Transverse colon (tissue), 4 donors: ENCODE measurements at regions not wholly inside any gene's neighbourhood (a gene's known extent, or its start where the extent isn't known, plus 50 kb on each side); places are given as distances from the start of the nearest gene placed in this dataset.

Experiments
- DNase-seq: peaks from one replicate; pipeline ENCODE4 v3.0.0-alpha.2; 2019
- H3K27ac ChIP-seq, 4 donors: fragments of 200-600 bp; sonication (generic); 2 replicates each; pipeline ENCODE4 v1.5.1; 2016 to 2018; ENCODE audit warnings: inconsistent platforms in 4 of 4
- H3K27me3 ChIP-seq: fragments of 200-600 bp; sonication (generic); 2 replicates; pipeline ENCODE4 v1.5.1; 2017; ENCODE audit warnings: inconsistent platforms
- H3K36me3 ChIP-seq, 4 donors: fragments of 200-600 bp; sonication (generic); 2 replicates each; pipeline ENCODE4 v1.5.1; 2017 to 2019; ENCODE audit warnings: inconsistent platforms in 4 of 4
- H3K4me1 ChIP-seq, 4 donors: fragments of 200-600 bp; sonication (generic); 2 replicates each; pipeline ENCODE4 v1.5.1; 2017 to 2020; ENCODE audit warnings: inconsistent platforms in 4 of 4
- H3K4me3 ChIP-seq, 4 donors: fragments of 200-600 bp; sonication (generic); 1 replicate in 1 of 4; 2 replicates in 3 of 4; pipeline versions ENCODE4 v1.5.1 to v1.6.1; 2017 to 2019; ENCODE audit warnings: inconsistent platforms in 4 of 4
- H3K9me3 ChIP-seq, 2 donors: fragments of 200-600 bp; sonication (generic); 2 replicates each; pipeline ENCODE4 v1.5.1; 2017 to 2019; ENCODE audit warnings: inconsistent platforms in 2 of 2
- CTCF ChIP-seq, 5 experiments: fragments of 200-600 bp in 3 of 5; fragments of 450-650 bp in 2 of 5; sonication (generic) in 3 of 5; IDR thresholded peaks; 1 replicate in 2 of 5; 2 replicates in 3 of 5; pipeline ENCODE4 v1.5.1; 2016 to 2017; ENCODE audit warnings: antibody characterized with exemption in 5 of 5, inconsistent platforms in 3 of 5, mild to moderate bottlenecking in 2 of 5, moderate library complexity in 1 of 5
- EP300 ChIP-seq: sonication (generic); formaldehyde crosslinking; IDR thresholded peaks from one replicate; pipeline ENCODE4 v1.6.1; 2017; ENCODE audit warnings: antibody characterized with exemption, low read depth
- POLR2A ChIP-seq: fragments of 450-650 bp; IDR thresholded peaks from one replicate; pipeline ENCODE4 v1.6.1; 2016; ENCODE audit warnings: antibody characterized with exemption, mild to moderate bottlenecking, moderate library complexity
- POLR2AphosphoS5 ChIP-seq, 3 donors: sonication (generic); formaldehyde crosslinking; IDR thresholded peaks; one replicate each; pipeline ENCODE4 v1.6.1; 2016; ENCODE audit warnings: antibody characterized with exemption in 3 of 3
- WGBS, 2 donors: methylation state at CpG; one replicate each; pipeline ENCODE4 v1.1.5; 2018; ENCODE audit warnings: low coverage in 1 of 2; 5-methylcytosine and 5-hydroxymethylcytosine counted together
- in situ Hi-C, 4 donors: fragments of 200-750 bp; cut with MboI; loops; one replicate each; pipeline versions ENCODE4 v1.15.0 to v1.15.1; 2017; ENCODE audit warnings: low sequenced_read_pairs in 3 of 4, low pct_ligation_motif_present in 1 of 4, low pct_unique_long_range_greater_than_20kb in 1 of 4
- intact Hi-C: fragments of 100-400 bp; cut with DNase I; formaldehyde crosslinking; loops from one replicate; pipeline ENCODE4 v1.15.1; 2023; ENCODE audit warnings: low total_unique reads

- H3K27ac ChIP-seq: peak overlapping the region in 2 of 4 donors; percentile 39 to 43
- intact Hi-C loops: no loop called here
- in situ Hi-C loops: no loop called here
These were observed 453.5 kb upstream of the SULF2 start for GRCh38 chr20:48238781-48239180.

GRCh38 chr20:48238326-48238725 lies 453.0 kb upstream of the SULF2 start:
- TF ChIP-seq POLR2A: no peak
- no peak for TF ChIP-seq CTCF (IDR thresholded peaks at IDR 0.05)
- TF ChIP-seq EP300: no peak
- no peak for TF ChIP-seq POLR2AphosphoS5 (IDR thresholded peaks at IDR 0.05)
- Histone ChIP-seq H3K4me3 (no peak overlapping the region), H3K27ac (peak overlapping the region in 2 of 4 donors; percentile 39 to 43), H3K4me1 (no peaks in the 10 kb centered on the region), H3K36me3 (no peaks in the 10 kb centered on the region), H3K9me3 (no peaks in the 10 kb centered on the region), H3K27me3 (no peaks in the 10 kb centered on the region)
- intact Hi-C loops: no loop called here
- WGBS, 2 donors: 62% methylated on average over 4 of the region's 4 CpGs; no CpG with 5 or more reads in 1 of the 2 donors
- DNase-seq: no peak
- in situ Hi-C loops: no loop called here

More at GRCh38 chr20:48238781-48239180, 453.5 kb upstream of the SULF2 start:
- H3K27me3 ChIP-seq: no peaks in the 10 kb centered on the region
- 54 to 60% methylated on average over 2 to 4 of the region's 4 CpGs for WGBS, 2 donors
- H3K4me1 ChIP-seq: no peaks in the 10 kb centered on the region
- H3K9me3 ChIP-seq: no peaks in the 10 kb centered on the region
- H3K4me3 ChIP-seq: no peak overlapping the region
- H3K36me3 ChIP-seq: no peaks in the 10 kb centered on the region
- TF ChIP-seq EP300: no peak
- TF ChIP-seq POLR2AphosphoS5 (IDR thresholded peaks at IDR 0.05): no peak
- TF ChIP-seq POLR2A: no peak
- TF ChIP-seq CTCF (IDR thresholded peaks at IDR 0.05): no peak
- DNase-seq: no peak

DNA sequence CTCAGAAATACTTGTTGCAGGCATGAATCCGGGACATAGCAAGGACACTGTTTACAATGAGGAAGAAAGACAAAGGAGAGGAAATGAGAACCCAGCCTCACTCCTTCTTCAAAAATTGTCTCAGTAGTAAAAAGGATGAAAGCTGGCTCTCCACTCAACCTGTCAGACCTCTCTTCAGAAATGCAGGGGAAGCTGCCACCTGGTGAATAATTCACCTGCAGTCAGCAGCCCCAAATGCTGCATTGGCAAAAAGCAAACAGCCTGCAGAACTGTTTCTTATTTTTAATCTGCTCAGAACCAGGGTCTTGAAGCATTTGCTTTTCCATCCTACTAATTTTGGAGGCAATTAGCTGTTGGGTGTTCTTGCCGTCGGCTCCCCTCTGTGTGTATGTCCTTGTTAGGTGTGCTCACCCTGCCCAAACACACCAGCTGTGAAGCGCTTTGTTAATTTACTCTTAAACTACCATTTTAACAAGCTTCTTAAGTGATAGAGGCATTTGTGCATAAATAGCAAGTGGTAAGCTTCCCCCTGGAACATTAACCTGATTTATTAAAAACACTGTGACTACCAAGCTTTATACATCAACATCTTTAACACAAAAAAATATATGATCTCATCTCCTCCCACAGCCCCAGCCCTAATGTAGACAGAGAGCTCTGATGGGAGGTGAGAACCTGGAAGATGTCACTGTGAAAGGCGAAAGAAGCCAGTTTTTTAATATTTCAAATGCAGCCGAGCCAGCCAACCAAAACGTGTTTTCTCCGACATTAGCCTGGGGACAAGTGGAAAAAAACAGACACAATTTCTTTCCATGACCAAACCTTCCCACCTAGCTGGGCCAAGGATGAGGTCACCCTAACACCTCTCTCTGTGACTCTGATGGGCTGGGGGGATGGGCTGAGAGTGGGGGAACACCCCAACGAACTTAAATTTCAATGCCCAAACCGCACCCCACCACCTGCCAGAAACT lies 451.0 kb upstream of the SULF2 start:
- no peaks in the 10 kb centered on the region for H3K36me3 ChIP-seq
- no peak for DNase-seq
- WGBS, 2 donors: 66 to 100% methylated on average over 1 to 10 of the region's 10 CpGs

GRCh38 chr20:48234951-48235350 lies 449.7 kb upstream of the SULF2 start:
- H3K27ac ChIP-seq: no peak overlapping the region
- TF ChIP-seq POLR2A: no peak
- TF ChIP-seq POLR2AphosphoS5 (IDR thresholded peaks at IDR 0.05): no peak
- TF ChIP-seq CTCF (IDR thresholded peaks at IDR 0.05): no peak
- TF ChIP-seq EP300: no peak
- no peak for DNase-seq
- no peaks in the 10 kb centered on the region for H3K4me1 ChIP-seq
- intact Hi-C loops (no loop called here), in situ Hi-C loops (no loop called here)
- no peaks in the 10 kb centered on the region for H3K9me3 ChIP-seq
- H3K27me3 ChIP-seq: no peaks in the 10 kb centered on the region
- no peaks in the 10 kb centered on the region for H3K36me3 ChIP-seq
- no peak overlapping the region for H3K4me3 ChIP-seq
- 77 to 87% methylated on average over 4 to 6 of the region's 6 CpGs for WGBS, 2 donors

More for the DNA sequence above, 451.0 kb upstream of the SULF2 start:
- in situ Hi-C loops: no loop called here
- no peak overlapping the region for H3K4me3 ChIP-seq
- H3K9me3 ChIP-seq: no peaks in the 10 kb centered on the region
- TF ChIP-seq POLR2AphosphoS5 (IDR thresholded peaks at IDR 0.05): peak in 1 of 3 donors; percentile 18
- no peak for TF ChIP-seq CTCF (IDR thresholded peaks at IDR 0.05)
- H3K27ac ChIP-seq: peak overlapping the region in 2 of 4 donors; percentile 38 to 61
- H3K4me1 ChIP-seq: no peaks in the 10 kb centered on the region
- intact Hi-C loops: no loop called here
- H3K27me3 ChIP-seq: no peaks in the 10 kb centered on the region
